GM18519 (cell line): ENCODE measurements at regions not wholly inside any gene's neighbourhood (a gene's known extent, or its start where the extent isn't known, plus 50 kb on each side); places are given as distances from the start of the nearest gene placed in this dataset.
"Not testable (repeated sequence)": the region's sequence is repeated elsewhere in the genome, so short reads cannot be mapped to it uniquely, and the experiment has no call there.

Experiments
- ATAC-seq: cut with Tn5 transposase; IDR thresholded peaks from one replicate; pipeline ENCODE4 v1.9.1; 2021; ENCODE audit warnings: mild to moderate bottlenecking, moderate library complexity; ENCODE audit not compliant: unreplicated experiment, low FRiP score

GRCh38 chr11:96760306-96760705 lies 370.5 kb downstream of the JRKL start:
- no peak for ATAC-seq

GRCh38 chr11:96760815-96761214 lies 371.0 kb downstream of the JRKL start:
- ATAC-seq = no peak

GRCh38 chr11:96761451-96761850 lies 371.6 kb downstream of the JRKL start:
- ATAC-seq = no peak

GRCh38 chr11:96763244-96763643 lies 373.4 kb downstream of the JRKL start:
- no peak for ATAC-seq

- no peak for ATAC-seq
Measured at GRCh38 chr11:96778272-96778671, 388.5 kb downstream of the JRKL start.

GRCh38 chr11:96779030-96779429 lies 389.2 kb downstream of the JRKL start:
- no peak for ATAC-seq

- no peak for ATAC-seq
Measured at GRCh38 chr11:96781082-96781481, 391.3 kb downstream of the JRKL start.

GRCh38 chr11:96782632-96783031 lies 392.8 kb downstream of the JRKL start:
- no peak for ATAC-seq

- no peak for ATAC-seq
Measured at GRCh38 chr11:96783311-96783710, 393.5 kb downstream of the JRKL start.

GRCh38 chr11:96785073-96785472 lies 395.3 kb downstream of the JRKL start:
- ATAC-seq = no peak

GRCh38 chr11:96794152-96794551 lies 404.3 kb downstream of the JRKL start:
- ATAC-seq = no peak

GRCh38 chr11:96798445-96798844 lies 408.6 kb downstream of the JRKL start:
- no peak for ATAC-seq

GRCh38 chr11:96815236-96815635 lies 425.4 kb downstream of the JRKL start:
- no peak for ATAC-seq

GRCh38 chr11:96817482-96818399 lies 427.9 kb downstream of the JRKL start:
- ATAC-seq = no peak

GRCh38 chr11:96827164-96827563 lies 437.4 kb downstream of the JRKL start:
- ATAC-seq = no peak

GRCh38 chr11:96841792-96842191 lies 452.0 kb downstream of the JRKL start:
- ATAC-seq = no peak

GRCh38 chr11:96842731-96843130 lies 452.9 kb downstream of the JRKL start:
- ATAC-seq = no peak

GRCh38 chr11:96854425-96854824 lies 464.6 kb downstream of the JRKL start:
- ATAC-seq = no peak

GRCh38 chr11:96861722-96862121 lies 471.9 kb downstream of the JRKL start:
- not testable (repeated sequence) for ATAC-seq

- no peak for ATAC-seq
Measured at GRCh38 chr11:96863520-96863919, 473.7 kb downstream of the JRKL start.

- ATAC-seq = no peak
Measured at GRCh38 chr11:96865020-96865419, 475.2 kb downstream of the JRKL start.

- ATAC-seq = no peak
Measured at GRCh38 chr11:96869207-96869606, 479.4 kb downstream of the JRKL start.
